PC-3 (cell line): ENCODE measurements at regions not wholly inside any gene's neighbourhood (a gene's known extent, or its start where the extent isn't known, plus 50 kb on each side); places are given as distances from the start of the nearest gene placed in this dataset.

Experiments
- ATAC-seq: fragments of 200-7000 bp; cut with Tn5 transposase; 2 replicates; pipeline ENCODE4 v1.9.1; 2020; ENCODE audit warnings: mild to moderate bottlenecking, moderate library complexity
- BruUV-seq: library from RNA; stranded (reverse); fragments of 400-500 nt; replicated peaks from 2 replicates; lab custom pipeline; 2021; lab: Mats Ljungman, UMichigan
- CTCF ChIA-PET: fragments of 300-600 bp; sonication (Branson Sonifier 250); formaldehyde crosslinking; loops from one replicate; lab custom pipeline; 2022; ENCODE audit warnings: antibody characterized with exemption; lab: Charles Lee
- POLR2A ChIA-PET: fragments of 300-600 bp; sonication (Branson Sonifier 250); formaldehyde crosslinking; loops from one replicate; lab custom pipeline; 2022; ENCODE audit warnings: antibody characterized with exemption; ENCODE audit not compliant: unreplicated experiment; lab: Charles Lee
- DNase-seq: peaks from one replicate; pipeline ENCODE4 v3.0.0-alpha.2; 2015
- H2AFZ ChIP-seq: fragments of 300-600 bp; sonication (generic); 2 replicates; pipeline ENCODE4 v1.6.0; 2016; ENCODE audit warnings: antibody characterized with exemption, low read length
- H3F3A ChIP-seq: fragments of 300-600 bp; sonication (generic); one replicate; pipeline ENCODE4 v1.6.0; 2017; ENCODE audit warnings: antibody characterized with exemption, low read length, control low read depth, mild to moderate bottlenecking; ENCODE audit not compliant: unreplicated experiment
- H3K27ac ChIP-seq: fragments of 300-600 bp; sonication (generic); 2 replicates; pipeline ENCODE4 v1.5.1; 2016; ENCODE audit warnings: mild to moderate bottlenecking, low read length
- H3K27me3 ChIP-seq: fragments of 300-600 bp; sonication (generic); 2 replicates; pipeline ENCODE4 v1.6.1; 2016; ENCODE audit warnings: low read length, mixed read lengths
- H3K36me3 ChIP-seq: fragments of 300-600 bp; sonication (generic); 2 replicates; pipeline ENCODE4 v1.6.1; 2016; ENCODE audit warnings: low read depth, mixed run types, low read length, mixed read lengths
- H3K4me1 ChIP-seq: fragments of 300-600 bp; sonication (generic); 2 replicates; pipeline ENCODE4 v1.5.1; 2016; ENCODE audit warnings: low read length; ENCODE audit not compliant: insufficient read depth
- H3K4me2 ChIP-seq: fragments of 300-600 bp; sonication (generic); 2 replicates; pipeline ENCODE4 v1.6.0; 2016; ENCODE audit warnings: low read length
- H3K4me3 ChIP-seq: fragments of 300-600 bp; sonication (generic); 2 replicates; pipeline ENCODE4 v1.5.1; 2016; ENCODE audit warnings: mild to moderate bottlenecking, low read length, mixed read lengths
- H3K79me2 ChIP-seq: fragments of 300-600 bp; sonication (generic); 2 replicates; pipeline ENCODE4 v1.6.1; 2017; ENCODE audit warnings: low read length, mixed read lengths
- H3K9ac ChIP-seq: fragments of 300-600 bp; sonication (generic); 2 replicates; pipeline ENCODE4 v1.6.0; 2016; ENCODE audit warnings: mild to moderate bottlenecking, low read length
- H3K9me2 ChIP-seq: fragments of 300-600 bp; sonication (generic); replicated peaks from 2 replicates; pipeline ENCODE4 v1.6.1; 2016; ENCODE audit warnings: mixed run types, low read length, mixed read lengths
- H3K9me3 ChIP-seq: fragments of 300-600 bp; sonication (generic); 2 replicates; pipeline ENCODE4 v1.6.1; 2016; ENCODE audit warnings: low read length, mixed read lengths
- H4K20me1 ChIP-seq: fragments of 300-600 bp; sonication (generic); 2 replicates; pipeline ENCODE4 v1.6.1; 2016; ENCODE audit warnings: low read length, mixed read lengths
- EZH2 ChIP-seq: fragments of 300-600 bp; sonication (generic); IDR thresholded peaks from one replicate; pipeline ENCODE4 v1.6.1; 2017; ENCODE audit warnings: antibody characterized with exemption, mild to moderate bottlenecking, low read length; ENCODE audit not compliant: unreplicated experiment
- EZH2phosphoT487 ChIP-seq: fragments of 300-600 bp; sonication (generic); IDR thresholded peaks from 2 replicates; pipeline ENCODE4 v1.6.1; 2018; ENCODE audit warnings: mild to moderate bottlenecking, antibody characterized with exemption, low read length, borderline replicate concordance
- intact Hi-C: fragments of 100-400 bp; cut with micrococcal nuclease; formaldehyde crosslinking; loops from 2 replicates; pipeline ENCODE4 v1.9.0; 2023
- TF ChIP-seq, protein P1 (sequence below): fragments of 300-600 bp; sonication (generic); conservative IDR thresholded peaks from 2 replicates; pipeline ENCODE4 v1.5.1; 2017; ENCODE audit warnings: antibody characterized with exemption, low read depth, mild to moderate bottlenecking, low read length

DNA sequence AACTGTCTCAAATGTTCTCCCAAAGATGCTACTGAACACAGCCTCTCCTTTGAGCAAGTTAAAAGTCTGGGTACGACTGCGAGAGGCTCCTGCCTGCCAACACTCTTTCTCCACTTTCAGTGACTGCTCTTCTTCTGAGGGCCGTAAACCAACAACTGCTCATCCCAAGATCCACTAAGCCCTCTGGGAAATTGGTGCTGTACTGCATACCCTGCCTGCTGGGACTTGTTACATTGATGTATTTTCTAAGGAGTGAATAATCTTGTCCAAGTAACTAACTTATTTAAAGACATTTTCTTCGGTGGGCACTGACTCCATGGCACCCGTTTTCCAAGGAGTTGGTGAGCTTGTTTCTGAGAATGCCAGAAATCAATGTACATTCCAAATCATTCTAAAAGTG lies 87.2 kb downstream of the ZNF280B start:
- H3F3A ChIP-seq, result no peaks in the 10 kb centered on the region
- H3K79me2 ChIP-seq, result no peaks in the 10 kb centered on the region
- CTCF ChIA-PET, result interaction anchor here (0.6 kb wide), 1 partner anchor 25 kb away, joined by 4 read pairs; no protein-coding TSS in a partner anchor
- H3K4me1 ChIP-seq, result no peaks in the 10 kb centered on the region
- no peaks in the 10 kb centered on the region for H3K36me3 ChIP-seq
- no peak overlapping the region for H3K4me2 ChIP-seq
- peaks cover 51% of the 10 kb centered on the region for H3K27me3 ChIP-seq
- no peak overlapping the region for H3K9ac ChIP-seq
- H3K9me3 ChIP-seq, result no peaks in the 10 kb centered on the region
- ATAC-seq (no peak), DNase-seq (no peak)
- H3K4me3 ChIP-seq, result no peak overlapping the region
- no peak overlapping the region for H3K27ac ChIP-seq
- H4K20me1 ChIP-seq, result no peaks in the 10 kb centered on the region
- POLR2A ChIA-PET, result no interaction called here
- TF ChIP-seq, protein P1, sequence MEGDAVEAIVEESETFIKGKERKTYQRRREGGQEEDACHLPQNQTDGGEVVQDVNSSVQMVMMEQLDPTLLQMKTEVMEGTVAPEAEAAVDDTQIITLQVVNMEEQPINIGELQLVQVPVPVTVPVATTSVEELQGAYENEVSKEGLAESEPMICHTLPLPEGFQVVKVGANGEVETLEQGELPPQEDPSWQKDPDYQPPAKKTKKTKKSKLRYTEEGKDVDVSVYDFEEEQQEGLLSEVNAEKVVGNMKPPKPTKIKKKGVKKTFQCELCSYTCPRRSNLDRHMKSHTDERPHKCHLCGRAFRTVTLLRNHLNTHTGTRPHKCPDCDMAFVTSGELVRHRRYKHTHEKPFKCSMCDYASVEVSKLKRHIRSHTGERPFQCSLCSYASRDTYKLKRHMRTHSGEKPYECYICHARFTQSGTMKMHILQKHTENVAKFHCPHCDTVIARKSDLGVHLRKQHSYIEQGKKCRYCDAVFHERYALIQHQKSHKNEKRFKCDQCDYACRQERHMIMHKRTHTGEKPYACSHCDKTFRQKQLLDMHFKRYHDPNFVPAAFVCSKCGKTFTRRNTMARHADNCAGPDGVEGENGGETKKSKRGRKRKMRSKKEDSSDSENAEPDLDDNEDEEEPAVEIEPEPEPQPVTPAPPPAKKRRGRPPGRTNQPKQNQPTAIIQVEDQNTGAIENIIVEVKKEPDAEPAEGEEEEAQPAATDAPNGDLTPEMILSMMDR, result no peak
- TF ChIP-seq EZH2phosphoT487 (no peak), EZH2 (no peak)
- no peaks in the 10 kb centered on the region for H3K9me2 ChIP-seq
- intact Hi-C loops, result no loop called here
- H2AFZ ChIP-seq, result no peak overlapping the region
- no TSS peak for BruUV-seq

DNA sequence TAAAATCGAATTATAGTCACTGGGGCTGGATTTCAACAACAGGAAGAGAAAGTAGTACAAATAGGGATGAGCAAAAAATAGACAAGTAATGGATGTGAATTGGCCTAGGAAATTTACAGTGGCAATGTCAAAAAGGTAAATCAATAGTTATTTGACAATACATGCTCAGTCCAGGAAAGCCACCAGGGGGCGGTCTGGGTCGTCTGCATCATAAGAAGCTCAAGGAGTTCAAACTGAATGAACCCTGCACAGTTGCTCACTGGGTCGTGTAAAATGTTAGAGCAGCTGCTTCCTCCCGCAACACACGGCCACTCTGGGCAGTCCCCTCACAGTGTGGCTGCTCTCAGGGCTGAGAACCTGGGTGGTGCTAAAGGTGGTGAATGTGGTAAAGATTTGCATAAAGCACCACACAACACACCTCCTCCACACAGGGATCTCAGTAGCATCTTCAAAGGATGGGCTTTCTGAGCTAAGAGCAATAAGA lies 85.9 kb downstream of the ZNF280B start:
- intact Hi-C loops, result no loop called here
- Histone ChIP-seq H3K36me3 (no peaks in the 10 kb centered on the region), H3K27ac (no peak overlapping the region), H3F3A (no peaks in the 10 kb centered on the region), H3K27me3 (peaks cover 43% of the 10 kb centered on the region), H2AFZ (no peak overlapping the region), H3K9me2 (no peaks in the 10 kb centered on the region), H3K79me2 (no peaks in the 10 kb centered on the region), H4K20me1 (no peaks in the 10 kb centered on the region), H3K4me1 (no peaks in the 10 kb centered on the region), H3K4me3 (no peak overlapping the region), H3K9me3 (no peaks in the 10 kb centered on the region), H3K9ac (no peak overlapping the region), H3K4me2 (no peak overlapping the region)
- DNase-seq (peak; percentile 48), ATAC-seq (peak; percentile 45; the same call in 1 of the 2 replicates)
- no peak for TF ChIP-seq EZH2
- TF ChIP-seq, protein P1, result peak; percentile 77
- BruUV-seq, result no TSS peak
- ChIA-PET POLR2A (no interaction called here), CTCF (interaction anchor here (0.6 kb wide), 2 partner anchors 29 to 214 kb away, joined by 3 to 10 read pairs; no protein-coding TSS in a partner anchor)

DNA sequence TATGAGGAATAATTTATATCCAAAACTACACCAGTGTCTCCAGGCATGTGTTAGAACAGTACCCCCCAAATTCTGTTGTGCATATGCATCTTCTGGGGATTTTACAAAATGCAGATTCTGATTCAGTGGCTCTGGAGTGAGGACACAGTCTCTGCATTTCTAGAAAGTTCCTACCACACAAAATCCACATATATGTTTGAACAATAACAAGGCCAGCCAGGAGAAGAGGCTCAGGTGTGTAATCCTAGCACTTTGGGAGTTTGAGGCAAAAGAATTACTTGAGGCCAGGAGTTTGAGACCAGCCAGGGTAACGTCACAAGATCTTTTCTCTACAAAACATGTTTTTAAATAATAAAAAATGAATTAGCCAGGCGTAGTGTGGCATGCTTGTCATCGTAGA lies 84.9 kb downstream of the ZNF280B start:
- ChIA-PET CTCF (no interaction called here), POLR2A (no interaction called here)
- Histone ChIP-seq H3K4me2 (no peak overlapping the region), H3K79me2 (no peaks in the 10 kb centered on the region), H3K9ac (no peak overlapping the region), H3K27me3 (peaks cover 33% of the 10 kb centered on the region), H3K4me1 (no peaks in the 10 kb centered on the region), H3K27ac (no peak overlapping the region), H4K20me1 (no peaks in the 10 kb centered on the region), H3K36me3 (no peaks in the 10 kb centered on the region), H3F3A (no peaks in the 10 kb centered on the region), H3K4me3 (no peak overlapping the region), H3K9me2 (no peaks in the 10 kb centered on the region), H2AFZ (no peak overlapping the region), H3K9me3 (no peaks in the 10 kb centered on the region)
- no peak for ATAC-seq
- TF ChIP-seq, protein P1, result no peak
- TF ChIP-seq EZH2, result no peak
- TF ChIP-seq EZH2phosphoT487, result no peak
- no peak for DNase-seq
- no TSS peak for BruUV-seq
- intact Hi-C loops, result no loop called here
